HCT116 (cell line): ENCODE measurements at regions not wholly inside any gene's neighbourhood (a gene's known extent, or its start where the extent isn't known, plus 50 kb on each side); places are given as distances from the start of the nearest gene placed in this dataset.

Experiments used
- CBX3 ChIP-seq: IDR thresholded peaks from 2 replicates; pipeline ENCODE4 v1.6.1; 2012; ENCODE audit warnings: low read depth
- CEBPB ChIP-seq: IDR thresholded peaks from 2 replicates; pipeline ENCODE4 v1.6.1; 2012; ENCODE audit warnings: low read depth
- RAD21 ChIP-seq: IDR thresholded peaks from 2 replicates; pipeline ENCODE4 v1.6.1; 2012; ENCODE audit warnings: low read depth, mild to moderate bottlenecking
- YY1 ChIP-seq: IDR thresholded peaks from 2 replicates; pipeline ENCODE4 v1.6.1; 2011; ENCODE audit warnings: low read length, low read depth, moderate library complexity, mild to moderate bottlenecking; ENCODE audit not compliant: insufficient replicate concordance; ENCODE audit errors: extremely low read depth
- ZNF274 ChIP-seq: fragments of 200-500 bp; sonication (Bioruptor generic); IDR thresholded peaks from 2 replicates; pipeline ENCODE4 v1.6.1; 2014; ENCODE audit warnings: mild to moderate bottlenecking, low read depth, low read length, inconsistent platforms
- TF ChIP-seq, protein P1 (sequence below), 3 experiments: fragments of 200-600 bp in 1 of 3; sonication (generic) in 1 of 3; IDR thresholded peaks in 2 of 3; conservative IDR thresholded peaks in 1 of 3; 2 replicates each; pipeline ENCODE4 v1.5.1; 2012 to 2017; ENCODE audit warnings: low read depth in 2 of 3, low read length in 2 of 3, antibody characterized with exemption in 1 of 3, borderline replicate concordance in 1 of 3, control low read depth in 1 of 3, mild to moderate bottlenecking in 1 of 3, mixed read lengths in 1 of 3, mixed run types in 1 of 3, moderate library complexity in 1 of 3; ENCODE audit not compliant: insufficient read depth in 1 of 3

DNA sequence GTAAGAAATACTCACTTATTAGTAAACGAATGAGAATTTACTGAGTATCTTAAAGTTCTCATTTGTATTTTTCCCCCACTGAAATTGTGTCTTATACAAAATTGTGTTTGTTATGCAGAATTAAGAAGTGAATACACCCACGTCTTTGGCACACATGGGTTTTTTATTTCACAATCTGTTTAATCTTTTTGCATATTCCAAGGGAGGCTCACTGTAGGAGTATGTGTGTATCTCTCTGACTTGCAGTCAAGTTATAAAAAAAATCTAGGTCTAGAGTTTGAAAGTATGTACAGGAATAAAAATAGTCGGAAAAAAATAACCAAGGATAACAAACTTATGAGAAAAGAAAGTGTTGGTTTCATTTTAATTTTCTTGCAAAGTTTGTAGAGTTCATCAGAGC, 255.2 kb downstream of the PDCD6IP start:
- no peak for TF ChIP-seq CEBPB
- TF ChIP-seq ZNF274, result no peak
- TF ChIP-seq, protein P1, sequence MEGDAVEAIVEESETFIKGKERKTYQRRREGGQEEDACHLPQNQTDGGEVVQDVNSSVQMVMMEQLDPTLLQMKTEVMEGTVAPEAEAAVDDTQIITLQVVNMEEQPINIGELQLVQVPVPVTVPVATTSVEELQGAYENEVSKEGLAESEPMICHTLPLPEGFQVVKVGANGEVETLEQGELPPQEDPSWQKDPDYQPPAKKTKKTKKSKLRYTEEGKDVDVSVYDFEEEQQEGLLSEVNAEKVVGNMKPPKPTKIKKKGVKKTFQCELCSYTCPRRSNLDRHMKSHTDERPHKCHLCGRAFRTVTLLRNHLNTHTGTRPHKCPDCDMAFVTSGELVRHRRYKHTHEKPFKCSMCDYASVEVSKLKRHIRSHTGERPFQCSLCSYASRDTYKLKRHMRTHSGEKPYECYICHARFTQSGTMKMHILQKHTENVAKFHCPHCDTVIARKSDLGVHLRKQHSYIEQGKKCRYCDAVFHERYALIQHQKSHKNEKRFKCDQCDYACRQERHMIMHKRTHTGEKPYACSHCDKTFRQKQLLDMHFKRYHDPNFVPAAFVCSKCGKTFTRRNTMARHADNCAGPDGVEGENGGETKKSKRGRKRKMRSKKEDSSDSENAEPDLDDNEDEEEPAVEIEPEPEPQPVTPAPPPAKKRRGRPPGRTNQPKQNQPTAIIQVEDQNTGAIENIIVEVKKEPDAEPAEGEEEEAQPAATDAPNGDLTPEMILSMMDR (IDR thresholded peaks at IDR 0.05 in 2 of 3, conservative IDR thresholded peaks at IDR 0.05 in 1 of 3; ENCODE audit: borderline replicate concordance in 1 of 3, insufficient read depth in 1 of 3, low read depth in 2 of 3, low read length in 2 of 3), result no peak
- no peak for TF ChIP-seq YY1
- TF ChIP-seq RAD21, result no peak
- no peak for TF ChIP-seq CBX3
